Activated T-helper 17 cell treated with anti-CD3 and anti-CD28 coated beads, Interleukin-2, amount 50 U/mL, for 72 hours (primary cell): ENCODE measurements at regions not wholly inside any gene's neighbourhood (a gene's known extent, or its start where the extent isn't known, plus 50 kb on each side); places are given as distances from the start of the nearest gene placed in this dataset.

Experiments used
- ATAC-seq: fragments of 150-1000 bp; cut with Tn5 transposase; replicated peaks from 2 replicates; pipeline ENCODE4 v1.10.0; 2021; ENCODE audit warnings: mild to moderate bottlenecking, moderate library complexity
- H3K27ac Mint-ChIP-seq: one replicate; pipeline ENCODE4 v1.8.0; 2022; ENCODE audit warnings: mixed read lengths
- H3K27me3 Mint-ChIP-seq: one replicate; pipeline ENCODE4 v1.8.0; 2022; ENCODE audit warnings: mixed read lengths
- H3K36me3 Mint-ChIP-seq: one replicate; pipeline ENCODE4 v1.8.0; 2022; ENCODE audit warnings: low read depth, mild to moderate bottlenecking, mixed read lengths
- H3K4me1 Mint-ChIP-seq: one replicate; pipeline ENCODE4 v1.8.0; 2022; ENCODE audit warnings: mixed read lengths
- H3K4me3 Mint-ChIP-seq: one replicate; pipeline ENCODE4 v1.8.0; 2022; ENCODE audit warnings: mild to moderate bottlenecking, mixed read lengths
- H3K9me3 Mint-ChIP-seq: one replicate; pipeline ENCODE4 v1.8.0; 2022; ENCODE audit warnings: mixed read lengths

- Mint-ChIP-seq H3K27me3 (no peaks in the 10 kb centered on the region), H3K4me1 (peaks cover 7% of the 10 kb centered on the region), H3K9me3 (no peaks in the 10 kb centered on the region), H3K4me3 (no peak overlapping the region), H3K27ac (no peak overlapping the region), H3K36me3 (no peaks in the 10 kb centered on the region)
- ATAC-seq = peak; percentile 91
Measured at GRCh38 chrX:13266641-13267345, 53.1 kb downstream of the ATXN3L start.

DNA sequence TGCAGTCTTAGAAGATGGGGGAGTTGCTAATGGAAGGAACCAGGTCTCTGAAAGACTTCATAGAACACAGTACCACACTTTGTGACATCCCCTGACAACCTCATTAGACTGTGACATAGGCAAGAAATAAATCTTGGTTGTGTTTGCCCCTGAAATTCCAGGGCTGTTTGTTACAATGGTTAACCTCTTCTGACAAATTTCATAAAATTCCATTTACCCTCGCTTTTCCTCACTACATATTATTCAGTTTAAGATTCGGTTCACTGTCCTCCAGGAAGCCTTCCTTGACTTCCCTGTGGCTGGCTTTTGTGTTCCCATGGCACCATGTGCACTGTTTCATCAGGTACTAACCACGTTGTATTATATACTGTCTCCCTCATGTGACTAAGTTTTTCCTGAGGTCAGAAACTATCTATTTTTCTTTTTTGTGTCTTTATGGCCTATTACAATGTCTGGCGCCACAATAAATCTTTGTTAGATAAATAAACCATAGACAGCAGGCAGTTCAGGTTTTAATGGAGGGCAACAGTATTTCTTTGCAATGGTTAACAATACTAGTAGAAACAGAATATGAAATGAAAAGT is 54.2 kb downstream of the ATXN3L start:
- peaks cover 7% of the 10 kb centered on the region for H3K4me1 Mint-ChIP-seq
- H3K27ac Mint-ChIP-seq = no peak overlapping the region
- no peaks in the 10 kb centered on the region for H3K9me3 Mint-ChIP-seq
- no peaks in the 10 kb centered on the region for H3K27me3 Mint-ChIP-seq
- ATAC-seq = no peak
- no peaks in the 10 kb centered on the region for H3K36me3 Mint-ChIP-seq
- no peak overlapping the region for H3K4me3 Mint-ChIP-seq

GRCh38 chrX:13265111-13265510 is 54.7 kb downstream of the ATXN3L start:
- H3K36me3 Mint-ChIP-seq = no peaks in the 10 kb centered on the region
- H3K9me3 Mint-ChIP-seq = no peaks in the 10 kb centered on the region
- no peak overlapping the region for H3K27ac Mint-ChIP-seq
- no peaks in the 10 kb centered on the region for H3K27me3 Mint-ChIP-seq
- no peak overlapping the region for H3K4me3 Mint-ChIP-seq
- ATAC-seq = no peak
- H3K4me1 Mint-ChIP-seq = peaks cover 7% of the 10 kb centered on the region

DNA sequence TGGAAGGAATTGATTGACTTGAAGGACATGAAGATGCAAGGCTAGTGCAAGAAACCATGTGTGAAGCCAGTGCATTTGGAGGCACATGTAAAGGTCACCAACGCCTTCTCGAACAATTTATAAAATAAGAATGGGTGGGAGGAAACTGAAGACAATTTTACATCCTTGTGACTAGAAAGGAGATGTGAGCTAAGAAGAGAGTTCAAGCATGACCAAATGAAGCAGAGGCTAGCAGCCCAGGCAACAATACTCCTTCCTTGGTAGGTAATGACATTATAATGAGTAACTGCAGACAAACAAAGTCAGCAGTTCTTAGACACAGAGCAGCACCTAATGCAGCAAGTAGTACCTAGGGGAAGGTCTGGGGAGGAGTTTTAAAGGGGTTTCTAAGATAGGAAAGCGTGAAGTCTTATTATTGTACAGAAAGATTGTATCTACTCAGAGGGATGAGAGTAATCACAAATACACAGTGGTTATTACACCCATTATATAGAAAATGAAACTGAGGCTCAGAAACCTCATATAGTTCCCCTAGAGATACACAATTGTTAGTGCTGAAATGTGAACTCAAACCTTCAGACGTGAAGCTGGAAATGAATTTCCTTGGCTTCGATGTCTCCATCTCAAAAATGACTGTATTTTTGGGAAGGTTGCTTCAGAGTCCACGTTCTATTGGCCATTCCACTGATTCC is 56.1 kb downstream of the ATXN3L start:
- Mint-ChIP-seq H3K4me1 (peaks cover 7% of the 10 kb centered on the region), H3K27ac (no peak overlapping the region)
- peak; percentile 38 for ATAC-seq

GRCh38 chrX:13261348-13261747 is 58.5 kb downstream of the ATXN3L start:
- Mint-ChIP-seq H3K4me3 (no peak overlapping the region), H3K4me1 (peaks cover 7% of the 10 kb centered on the region), H3K27me3 (no peaks in the 10 kb centered on the region), H3K36me3 (no peaks in the 10 kb centered on the region), H3K9me3 (no peaks in the 10 kb centered on the region), H3K27ac (no peak overlapping the region)
- ATAC-seq = no peak

More for the DNA sequence above, 56.1 kb downstream of the ATXN3L start:
- Mint-ChIP-seq H3K4me3 (no peak overlapping the region), H3K36me3 (no peaks in the 10 kb centered on the region), H3K9me3 (no peaks in the 10 kb centered on the region), H3K27me3 (no peaks in the 10 kb centered on the region)

DNA sequence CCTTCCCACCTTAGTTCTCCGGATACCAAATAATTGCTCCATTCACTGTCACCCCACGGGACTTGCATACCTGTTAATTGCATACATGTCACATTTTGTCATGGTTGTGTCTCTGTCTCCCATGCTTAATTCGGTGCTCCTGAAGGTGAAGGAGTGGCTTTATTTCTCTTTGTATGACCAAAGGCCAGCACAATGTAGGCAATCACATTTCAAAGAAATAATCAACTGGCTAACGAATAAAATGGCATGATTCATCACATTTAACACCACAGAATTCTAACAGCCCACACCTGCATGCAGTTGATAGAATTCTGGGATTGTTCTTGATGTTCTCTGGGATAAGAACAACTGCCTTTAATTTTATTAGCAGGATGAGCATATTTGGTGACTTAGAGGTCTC is 59.3 kb downstream of the ATXN3L start:
- H3K9me3 Mint-ChIP-seq = no peaks in the 10 kb centered on the region
- ATAC-seq = no peak
- no peaks in the 10 kb centered on the region for H3K36me3 Mint-ChIP-seq
- no peak overlapping the region for H3K27ac Mint-ChIP-seq
- peaks cover 7% of the 10 kb centered on the region for H3K4me1 Mint-ChIP-seq
- H3K4me3 Mint-ChIP-seq = no peak overlapping the region
- no peaks in the 10 kb centered on the region for H3K27me3 Mint-ChIP-seq

DNA sequence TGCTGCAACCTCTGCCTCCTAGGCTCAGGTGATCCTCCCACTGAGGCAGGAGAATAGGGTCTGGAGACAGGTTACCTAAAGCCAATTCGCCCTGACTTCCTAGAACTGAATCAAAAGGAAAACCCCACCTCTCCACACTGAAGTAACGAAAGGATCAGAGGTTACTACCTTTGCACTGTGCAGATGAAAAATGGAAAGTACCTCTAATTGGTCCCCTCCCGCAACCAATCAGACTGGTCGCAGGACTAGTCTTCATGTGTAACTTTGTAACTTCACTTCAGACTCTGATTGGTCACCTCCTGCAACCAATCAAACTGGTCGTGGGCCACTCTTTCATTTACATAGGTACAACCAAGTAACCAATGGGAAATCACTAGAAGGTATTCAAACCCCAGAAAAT is 61.1 kb downstream of the ATXN3L start:
- Mint-ChIP-seq H3K36me3 (no peaks in the 10 kb centered on the region), H3K27ac (no peak overlapping the region), H3K4me3 (no peak overlapping the region), H3K27me3 (no peaks in the 10 kb centered on the region), H3K4me1 (peaks cover 9% of the 10 kb centered on the region), H3K9me3 (no peaks in the 10 kb centered on the region)
- ATAC-seq = no peak

DNA sequence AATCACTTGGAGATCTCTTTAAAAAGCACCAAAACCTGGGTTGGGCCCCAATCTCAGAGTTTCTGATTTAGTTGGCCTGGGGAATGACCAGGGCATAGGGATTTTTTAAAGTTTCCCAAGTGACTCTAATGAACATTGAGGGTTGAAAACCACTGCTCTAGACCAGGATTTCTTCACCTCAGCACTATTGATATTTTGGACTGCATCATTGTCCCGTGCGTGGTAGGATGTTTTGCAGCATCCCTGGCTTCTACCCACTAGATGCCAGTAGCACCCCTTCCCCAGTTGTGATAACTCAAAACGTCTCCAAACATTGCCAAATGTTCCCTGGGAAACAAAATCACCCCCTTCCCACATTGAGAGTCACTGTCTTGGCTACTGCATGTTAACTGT is 61.8 kb downstream of the ATXN3L start:
- no peaks in the 10 kb centered on the region for H3K27me3 Mint-ChIP-seq
- H3K4me3 Mint-ChIP-seq = no peak overlapping the region
- peaks cover 3% of the 10 kb centered on the region for H3K4me1 Mint-ChIP-seq
- H3K9me3 Mint-ChIP-seq = no peaks in the 10 kb centered on the region
- H3K36me3 Mint-ChIP-seq = no peaks in the 10 kb centered on the region
- no peak overlapping the region for H3K27ac Mint-ChIP-seq
- ATAC-seq = no peak

GRCh38 chrX:13257223-13258051 is 62.4 kb downstream of the ATXN3L start:
- Mint-ChIP-seq H3K4me1 (peaks cover 3% of the 10 kb centered on the region), H3K9me3 (no peaks in the 10 kb centered on the region), H3K4me3 (peak overlapping the region; percentile 17), H3K36me3 (no peaks in the 10 kb centered on the region), H3K27ac (no peak overlapping the region), H3K27me3 (no peaks in the 10 kb centered on the region)
- peak; percentile 37 for ATAC-seq

- Mint-ChIP-seq H3K27me3 (no peaks in the 10 kb centered on the region), H3K36me3 (no peaks in the 10 kb centered on the region), H3K4me1 (peaks cover 3% of the 10 kb centered on the region), H3K4me3 (peak overlapping the region; percentile 17), H3K9me3 (no peaks in the 10 kb centered on the region), H3K27ac (no peak overlapping the region)
- ATAC-seq = no peak
Measured at GRCh38 chrX:13256603-13257002, 63.2 kb downstream of the ATXN3L start.

DNA sequence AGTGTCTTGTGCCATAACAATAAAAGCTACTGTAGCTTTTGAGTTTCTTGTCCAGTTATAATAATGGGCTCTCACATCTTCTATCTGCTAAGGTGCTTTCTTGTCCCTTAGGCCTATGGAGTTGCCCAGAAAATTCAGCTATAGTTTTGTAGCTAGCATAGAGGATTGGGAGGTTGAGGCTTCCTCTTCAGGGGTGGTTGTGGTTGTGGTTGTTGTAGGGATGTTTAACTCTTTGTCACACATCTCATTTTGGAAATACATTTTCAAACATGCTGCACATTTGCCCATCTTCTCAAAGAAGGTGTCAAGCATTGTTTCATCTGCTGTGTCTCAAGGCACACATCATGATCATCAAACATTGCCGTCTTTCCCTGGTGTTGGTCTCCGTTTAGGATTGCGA is 65.0 kb downstream of the ATXN3L start:
- ATAC-seq = peak; percentile 26
- peaks cover 3% of the 10 kb centered on the region for H3K4me1 Mint-ChIP-seq
- H3K27ac Mint-ChIP-seq = no peak overlapping the region
- no peaks in the 10 kb centered on the region for H3K36me3 Mint-ChIP-seq
- H3K4me3 Mint-ChIP-seq = no peak overlapping the region
- H3K27me3 Mint-ChIP-seq = no peaks in the 10 kb centered on the region
- no peaks in the 10 kb centered on the region for H3K9me3 Mint-ChIP-seq

- H3K27me3 Mint-ChIP-seq = no peaks in the 10 kb centered on the region
- peaks cover 3% of the 10 kb centered on the region for H3K4me1 Mint-ChIP-seq
- no peak overlapping the region for H3K27ac Mint-ChIP-seq
- no peaks in the 10 kb centered on the region for H3K9me3 Mint-ChIP-seq
- no peak overlapping the region for H3K4me3 Mint-ChIP-seq
- peak; percentile 45 for ATAC-seq
- H3K36me3 Mint-ChIP-seq = no peaks in the 10 kb centered on the region
Measured at GRCh38 chrX:13254076-13254785, 65.6 kb downstream of the ATXN3L start.

- Mint-ChIP-seq H3K4me3 (no peak overlapping the region), H3K9me3 (no peaks in the 10 kb centered on the region), H3K4me1 (peaks cover 3% of the 10 kb centered on the region), H3K36me3 (no peaks in the 10 kb centered on the region), H3K27me3 (no peaks in the 10 kb centered on the region), H3K27ac (peak overlapping the region; percentile 37)
- no peak for ATAC-seq
Measured at GRCh38 chrX:13253223-13253622, 66.6 kb downstream of the ATXN3L start.

GRCh38 chrX:13252726-13253125 is 67.1 kb downstream of the ATXN3L start:
- Mint-ChIP-seq H3K9me3 (no peaks in the 10 kb centered on the region), H3K4me1 (peaks cover 3% of the 10 kb centered on the region), H3K27ac (no peak overlapping the region), H3K36me3 (no peaks in the 10 kb centered on the region), H3K27me3 (no peaks in the 10 kb centered on the region), H3K4me3 (no peak overlapping the region)
- ATAC-seq = no peak
